ENCODE measurements at regions not wholly inside any gene's neighbourhood (a gene's known extent, or its start where the extent isn't known, plus 50 kb on each side); places are given as distances from the start of the nearest gene placed in this dataset.

DNA sequence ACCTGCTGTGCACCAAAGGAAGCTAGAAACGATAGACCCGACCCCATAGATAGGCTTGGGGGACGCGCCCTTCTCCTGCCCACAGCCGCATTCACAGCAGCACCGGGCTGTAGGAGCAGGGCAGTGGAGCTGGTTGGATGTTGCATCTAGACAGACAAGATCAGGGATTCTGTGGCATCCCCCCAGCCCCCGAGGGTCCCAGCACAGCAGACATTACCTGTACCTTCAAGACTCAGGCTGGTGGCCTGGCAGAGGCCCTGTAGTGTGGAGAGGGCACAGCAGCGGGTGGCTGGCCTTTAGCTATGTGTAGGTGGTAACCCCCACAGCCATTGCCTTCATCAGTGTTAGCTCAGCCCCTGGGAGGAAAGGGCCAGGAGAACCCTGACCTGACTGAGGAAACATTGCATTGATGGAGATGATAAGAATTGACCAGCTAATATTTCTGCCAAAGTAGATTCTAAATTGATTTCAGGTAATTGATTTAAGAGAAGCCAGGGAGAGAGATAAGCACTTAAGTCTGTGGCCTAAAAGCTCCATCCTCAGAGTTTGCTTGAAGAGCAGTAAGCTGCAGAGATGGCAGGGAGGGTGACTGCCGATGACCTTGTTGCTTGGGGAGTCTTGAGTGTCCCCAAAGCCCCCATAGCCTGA, 269.4 kb downstream of the TLE3 start:
- DNase-seq: no peak

- DNase-seq: no peak
Measured at GRCh38 chr15:69829974-69830373, 267.7 kb downstream of the TLE3 start.

DNA sequence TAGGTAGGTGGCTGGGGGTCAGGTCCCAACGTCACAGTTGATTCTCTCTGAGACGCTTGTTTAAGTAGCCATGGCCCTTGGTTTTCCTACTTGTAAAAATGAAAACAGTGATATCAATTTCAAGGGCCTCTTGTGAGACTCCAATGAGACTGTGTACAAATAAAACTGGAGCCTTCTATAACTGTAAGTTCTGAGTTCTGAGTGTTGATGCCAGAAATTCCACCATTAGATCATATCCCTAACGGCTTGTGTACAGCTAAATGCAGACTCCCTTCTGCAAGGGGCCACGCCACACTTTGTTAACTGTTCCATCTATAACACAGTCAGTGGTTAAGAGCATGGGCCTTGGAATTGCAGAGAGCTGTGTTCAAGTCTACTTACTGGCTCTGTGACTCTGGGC, 267.3 kb downstream of the TLE3 start:
- DNase-seq: no peak

DNA sequence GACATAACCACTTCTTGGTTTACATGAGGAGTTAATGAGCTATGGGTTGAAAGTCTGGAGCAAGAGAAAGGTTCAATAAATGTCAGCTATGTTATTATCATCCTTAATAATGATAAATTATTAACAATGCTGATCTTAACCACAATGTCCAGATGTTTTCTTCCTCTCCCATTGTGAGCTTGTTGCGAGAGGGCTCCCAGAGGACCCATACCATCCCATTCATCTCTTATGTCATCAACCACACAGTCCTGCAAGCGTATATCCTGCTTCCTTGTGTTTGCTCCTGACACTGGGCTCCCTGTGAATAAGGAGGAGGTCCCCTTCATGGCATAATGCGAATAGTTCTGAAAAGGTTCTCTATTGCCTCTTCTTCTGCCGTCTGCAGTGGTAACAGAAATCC, 266.8 kb downstream of the TLE3 start:
- no peak for DNase-seq

DNA sequence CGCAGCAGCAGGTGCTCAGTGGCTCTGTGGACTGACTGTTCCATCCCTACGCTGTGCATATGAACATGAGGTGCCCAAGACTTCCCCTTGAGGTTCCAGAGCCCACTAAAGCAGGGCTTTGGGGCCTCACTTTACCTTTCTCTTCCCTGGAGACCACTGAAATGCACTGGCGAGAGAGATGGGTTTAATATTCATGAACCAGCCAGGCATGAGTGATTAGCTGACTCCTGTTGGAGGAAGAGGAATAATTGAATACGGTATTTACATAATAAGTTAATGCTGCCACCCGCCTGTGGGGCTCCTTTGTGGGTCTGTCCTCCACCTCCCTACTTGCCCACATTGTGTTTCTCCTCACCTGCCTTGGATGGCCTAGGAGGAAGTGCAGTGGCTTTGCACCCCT, 263.4 kb downstream of the TLE3 start:
- DNase-seq: no peak

- DNase-seq: no peak
Measured at GRCh38 chr15:69834761-69835160, 263.0 kb downstream of the TLE3 start.

DNA sequence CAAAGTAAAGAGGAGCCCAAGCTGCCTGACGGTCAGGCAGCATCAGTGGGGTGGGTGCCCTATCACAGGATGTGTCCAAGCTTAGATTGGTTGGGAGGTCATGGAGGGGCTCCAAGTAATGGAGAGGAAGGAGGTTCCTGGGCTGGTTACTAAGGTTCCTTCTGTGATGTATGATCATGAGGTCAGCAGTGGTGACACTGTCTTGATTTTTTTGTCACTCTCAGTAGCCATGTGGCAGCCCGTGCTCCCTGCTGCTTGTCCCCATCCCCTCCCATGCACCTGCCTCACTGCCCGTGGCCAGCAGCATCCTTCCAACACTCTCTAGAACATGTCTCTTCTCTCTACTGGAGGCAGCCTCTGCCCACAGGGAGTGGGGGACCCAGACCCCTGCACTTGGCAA, 261.7 kb downstream of the TLE3 start:
- no peak for DNase-seq

GRCh38 chr15:69836526-69837230, 261.0 kb downstream of the TLE3 start:
- DNase-seq: no peak

DNA sequence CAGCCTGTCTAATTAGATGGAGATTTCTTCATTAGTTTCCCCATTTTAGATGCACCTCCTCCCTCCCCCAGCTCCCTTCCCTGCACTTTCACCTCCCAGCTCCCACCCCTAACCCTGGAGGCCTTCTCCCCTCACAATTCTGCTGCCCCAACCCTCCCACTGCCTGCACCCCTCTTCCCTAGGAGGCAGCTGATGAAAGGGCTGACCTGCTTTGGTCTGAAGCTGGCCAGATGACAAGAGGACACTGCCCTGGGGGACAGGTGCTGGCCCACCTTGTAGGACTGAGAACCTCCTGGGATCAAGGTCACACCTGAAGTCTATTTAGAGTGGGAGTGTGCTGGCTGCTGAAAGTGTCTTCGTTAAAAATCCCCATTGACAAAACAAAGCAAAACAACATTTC, 259.4 kb downstream of the TLE3 start:
- no peak for DNase-seq

DNA sequence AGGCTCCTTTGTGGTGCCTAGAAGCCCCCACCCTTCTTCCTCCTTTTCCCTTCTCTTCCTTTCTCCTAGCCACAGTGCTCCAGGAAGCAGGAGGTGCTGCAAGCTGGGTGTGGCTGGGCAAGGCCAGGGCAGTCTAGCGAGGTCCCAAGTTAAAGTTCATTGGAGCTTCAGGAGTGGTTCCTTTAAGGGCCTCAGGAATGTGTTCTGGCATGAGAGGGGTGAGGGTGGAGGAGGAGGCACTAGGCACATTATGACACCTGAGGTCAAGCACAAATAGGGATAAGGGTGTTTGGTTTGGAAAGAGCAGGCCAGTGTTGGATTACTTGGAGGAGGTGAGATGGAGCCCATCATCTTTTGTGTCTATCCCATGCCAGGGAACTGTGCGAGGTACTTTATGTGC, 258.7 kb downstream of the TLE3 start:
- no peak for DNase-seq

GRCh38 chr15:69841113-69841828, 256.4 kb downstream of the TLE3 start:
- DNase-seq: no peak

DNA sequence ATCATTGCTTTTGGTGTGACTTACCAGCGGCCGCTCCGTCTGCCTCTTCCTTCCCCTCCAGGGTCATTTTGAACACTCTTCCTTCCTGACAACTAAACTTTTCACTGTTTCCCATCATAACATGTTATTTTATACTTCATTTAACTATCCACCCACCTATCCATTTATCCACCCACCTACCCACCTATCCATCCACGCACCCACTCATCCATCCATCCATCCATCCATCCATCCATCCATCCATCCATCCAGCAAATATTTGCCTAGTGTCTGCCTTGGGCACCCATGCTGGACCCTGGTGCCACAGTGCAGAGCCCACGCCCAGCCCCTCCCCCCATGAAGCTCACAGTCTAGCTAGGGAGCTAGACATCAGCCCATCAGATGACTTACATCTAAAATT, 254.9 kb downstream of the TLE3 start:
- DNase-seq: no peak

DNA sequence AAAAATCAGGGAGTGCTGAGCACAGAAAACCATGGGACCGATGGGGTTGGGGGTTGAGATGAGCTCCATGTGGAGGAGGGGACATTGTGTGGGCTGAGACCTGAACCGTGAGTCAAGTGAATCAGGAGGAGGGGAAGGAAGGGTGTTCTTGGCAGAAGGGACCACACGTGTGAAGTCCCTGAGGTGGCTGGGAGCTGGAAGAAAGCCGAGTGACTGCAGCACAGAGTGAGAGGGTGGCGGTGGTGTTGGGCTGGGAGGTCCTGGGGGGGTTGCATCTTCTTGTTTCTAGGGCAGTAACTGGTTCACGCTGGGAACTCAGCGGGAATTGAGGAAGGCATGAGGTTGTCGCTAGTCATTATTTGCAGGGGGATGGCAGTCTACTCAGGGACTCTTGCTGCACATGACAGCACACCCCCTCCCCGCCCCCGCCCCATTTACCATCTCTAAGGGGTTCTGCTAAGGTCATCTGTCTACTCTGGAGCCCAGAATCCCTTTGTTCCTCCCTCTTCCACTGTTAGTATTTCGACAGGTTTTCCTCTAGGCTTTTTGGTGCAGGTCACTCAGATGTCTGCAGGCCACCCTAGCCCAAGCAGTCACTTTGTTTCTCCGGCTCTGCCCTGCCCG, 254.3 kb downstream of the TLE3 start:
- no peak for DNase-seq

DNA sequence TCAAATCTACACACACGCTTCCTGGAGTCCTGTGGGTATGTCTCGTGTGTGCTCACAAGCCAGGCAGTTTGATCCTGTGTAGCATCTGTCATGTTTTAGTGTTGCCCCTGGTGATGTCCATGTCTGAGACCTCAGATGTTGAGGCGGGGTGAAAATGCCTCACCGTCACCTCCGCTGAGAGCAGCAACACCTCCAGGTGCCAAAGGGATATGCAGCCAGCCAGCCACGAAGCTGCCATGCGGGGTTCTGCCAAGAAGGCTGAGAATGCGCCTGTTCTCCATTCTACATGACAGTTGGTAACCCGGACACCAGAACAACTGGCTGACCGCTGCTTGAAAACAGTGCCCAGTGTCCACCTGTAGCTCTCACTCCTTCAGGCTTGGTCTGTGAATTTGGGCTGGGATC, 253.8 kb downstream of the TLE3 start:
- no peak for DNase-seq

DNA sequence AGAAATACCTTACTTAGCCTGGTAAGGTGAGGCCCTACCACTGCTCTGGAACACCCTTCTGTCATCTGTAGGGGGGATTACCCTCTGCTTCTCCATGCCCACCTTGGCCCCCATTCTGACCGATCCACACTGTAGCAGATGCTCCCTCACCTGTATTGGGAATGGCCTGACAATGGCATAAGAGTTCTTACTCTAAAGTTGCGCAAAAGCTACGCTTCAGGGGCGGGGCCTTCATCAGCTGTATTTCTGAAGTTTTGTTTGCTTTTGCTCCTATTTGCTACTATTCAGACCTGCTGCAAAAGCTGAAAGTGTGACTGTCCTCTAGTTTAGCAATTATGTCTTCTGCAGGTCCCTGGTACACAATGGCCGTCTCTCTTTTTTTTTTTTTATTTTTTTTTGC, 252.6 kb downstream of the TLE3 start:
- no peak for DNase-seq

DNA sequence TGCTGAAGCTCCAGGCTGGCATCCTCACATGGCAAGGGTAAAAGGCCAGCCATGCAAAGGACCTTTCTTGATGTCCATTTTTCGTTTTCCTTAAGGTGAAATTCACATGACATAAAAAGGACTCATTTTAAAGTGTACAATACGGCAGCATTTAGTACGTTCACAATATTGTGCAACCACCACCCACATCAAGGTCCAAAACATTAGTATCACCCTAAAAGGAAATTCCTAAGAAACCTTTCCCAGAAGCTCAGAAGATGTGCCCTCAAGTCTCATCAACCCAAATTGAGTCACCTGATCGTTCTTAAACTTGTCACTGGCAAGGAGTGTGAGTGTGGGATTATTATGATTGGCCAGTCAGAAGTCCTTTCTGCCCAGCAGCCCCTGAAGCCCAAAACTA, 250.1 kb downstream of the TLE3 start:
- no peak for DNase-seq

- no peak for DNase-seq
Measured at GRCh38 chr15:69848096-69848495, 249.6 kb downstream of the TLE3 start.

- no peak for DNase-seq
Measured at GRCh38 chr15:69848551-69849231, 249.0 kb downstream of the TLE3 start.

DNA sequence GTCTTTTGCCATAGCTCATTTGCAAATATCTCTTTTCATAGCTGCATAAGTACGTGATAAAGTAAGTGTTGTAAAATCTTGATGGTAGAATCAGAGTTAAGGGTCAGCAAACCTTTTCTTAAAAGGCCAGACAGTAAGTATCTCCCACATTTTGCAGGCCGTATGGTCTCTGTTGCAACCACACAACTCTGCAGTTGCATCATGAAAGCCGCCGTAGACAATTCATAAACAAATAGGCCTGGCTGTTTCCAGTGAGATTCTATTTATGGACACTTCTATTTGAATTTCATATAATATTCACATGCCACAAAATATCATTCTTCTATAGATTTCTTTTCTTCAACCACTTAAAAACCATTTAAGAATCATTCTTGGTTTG, 248.5 kb downstream of the TLE3 start:
- DNase-seq: no peak

- no peak for DNase-seq
Measured at GRCh38 chr15:69852482-69852881, 245.2 kb downstream of the TLE3 start.

DNA sequence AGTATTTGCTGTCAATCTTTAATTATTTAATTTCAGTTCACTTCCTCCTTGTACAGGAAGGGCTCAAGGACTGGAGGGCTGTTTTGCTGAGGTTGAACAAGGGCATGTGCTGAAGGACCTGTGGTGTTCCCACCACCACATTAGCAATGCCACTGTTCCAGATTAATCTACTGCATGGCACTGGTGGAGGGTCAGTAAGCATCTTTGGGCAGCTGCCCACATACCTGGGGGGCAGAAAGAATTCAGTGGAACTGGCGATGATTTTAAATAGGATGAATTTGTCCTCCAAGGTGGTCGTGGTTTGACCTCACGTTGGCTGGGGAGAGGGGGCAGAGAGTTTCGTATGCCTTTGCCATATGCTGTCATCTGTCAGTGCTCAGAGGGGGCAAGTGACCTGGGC, 244.8 kb downstream of the TLE3 start:
- no peak for DNase-seq

DNA sequence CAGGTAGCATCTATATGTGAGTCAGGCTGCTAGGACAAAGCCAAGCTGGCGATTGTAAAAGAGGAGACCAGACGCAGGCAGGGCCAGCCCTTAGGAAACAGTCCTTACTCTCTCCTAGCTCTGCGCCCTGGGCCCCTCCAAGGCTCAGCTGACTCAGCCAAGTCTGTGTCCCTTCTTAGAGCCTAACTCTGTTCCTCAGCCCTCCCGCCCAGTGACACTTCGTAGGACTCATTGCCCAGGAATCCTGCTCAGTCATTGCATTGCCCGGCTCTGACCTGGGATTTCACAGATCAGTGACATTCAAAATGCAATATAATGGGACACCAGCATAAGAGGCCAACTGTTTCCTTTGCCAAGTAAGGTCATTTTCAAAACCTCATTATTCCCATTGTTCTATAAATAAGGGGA, 244.2 kb downstream of the TLE3 start:
- no peak for DNase-seq

DNA sequence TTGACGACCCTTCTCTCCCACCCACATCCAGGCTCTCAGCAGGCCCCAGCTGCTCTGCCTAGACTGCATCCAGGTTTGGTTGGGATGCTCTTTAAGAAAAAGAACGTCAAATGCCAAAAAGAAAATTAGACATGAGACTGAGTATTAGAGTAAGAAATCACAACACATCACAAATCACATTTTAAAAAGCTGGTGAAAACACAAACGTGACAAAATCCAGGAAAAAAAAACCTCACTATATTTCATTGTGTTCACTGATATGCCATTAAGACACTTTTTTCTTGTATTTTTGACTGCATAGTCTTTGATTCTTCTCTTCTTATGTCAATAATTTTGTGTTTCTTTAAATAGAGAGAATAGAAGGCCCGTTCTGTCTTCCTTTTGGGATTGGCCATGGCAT, 243.7 kb downstream of the TLE3 start:
- DNase-seq: no peak

All from activated naive CD4-positive, alpha-beta T cell treated with anti-CD3 and anti-CD28 coated beads, Interleukin-2, amount 50 U/mL, for 16 hours (primary cell).